Nephron progenitor cell (in vitro differentiated cells): ENCODE measurements at regions not wholly inside any gene's neighbourhood (a gene's known extent, or its start where the extent isn't known, plus 50 kb on each side); places are given as distances from the start of the nearest gene placed in this dataset.
A peak's percentile ranks its signal among the peaks of the same experiment; 100 is the strongest.

Experiments used
- DNase-seq: peaks from one replicate; pipeline ENCODE4 v3.0.0; 2021
- H3K27ac Mint-ChIP-seq: 2 replicates; pipeline ENCODE4 v1.8.0; 2021; ENCODE audit warnings: mild to moderate bottlenecking, moderate library complexity, mixed read lengths
- H3K27me3 Mint-ChIP-seq: 2 replicates; pipeline ENCODE4 v1.8.0; 2021; ENCODE audit warnings: mild to moderate bottlenecking, low read depth, mixed read lengths; ENCODE audit not compliant: poor library complexity
- H3K36me3 Mint-ChIP-seq: 2 replicates; pipeline ENCODE4 v1.8.0; 2021; ENCODE audit warnings: low read depth, mixed read lengths
- H3K4me1 Mint-ChIP-seq: 2 replicates; pipeline ENCODE4 v1.8.0; 2021; ENCODE audit warnings: mixed read lengths
- H3K4me3 Mint-ChIP-seq: 2 replicates; pipeline ENCODE4 v1.8.0; 2021; ENCODE audit warnings: mild to moderate bottlenecking, moderate library complexity, mixed read lengths
- H3K9me3 Mint-ChIP-seq: 2 replicates; pipeline ENCODE4 v1.8.0; 2021; ENCODE audit warnings: mild to moderate bottlenecking, moderate library complexity, mixed read lengths
- CTCF ChIP-seq: fragments of 200-600 bp; sonication (generic); IDR thresholded peaks from 2 replicates; pipeline ENCODE4 v1.5.0; 2021; ENCODE audit warnings: antibody characterized with exemption

GRCh38 chr16:5851393-5851982 is 753.9 kb upstream of the EEF2KMT start:
- DNase-seq = no peak
- Mint-ChIP-seq H3K4me3 (no peak overlapping the region), H3K27me3 (peaks cover 13% of the 10 kb centered on the region), H3K9me3 (no peaks in the 10 kb centered on the region), H3K27ac (peak overlapping the region; percentile 70), H3K36me3 (no peaks in the 10 kb centered on the region), H3K4me1 (peaks cover 44% of the 10 kb centered on the region)
- TF ChIP-seq CTCF = no peak

GRCh38 chr16:5850632-5851392 is 753.2 kb upstream of the EEF2KMT start:
- DNase-seq = no peak
- Mint-ChIP-seq H3K4me3 (no peak overlapping the region), H3K36me3 (no peaks in the 10 kb centered on the region), H3K27me3 (peaks cover 18% of the 10 kb centered on the region), H3K4me1 (peaks cover 44% of the 10 kb centered on the region), H3K27ac (peak overlapping the region; percentile 70), H3K9me3 (no peaks in the 10 kb centered on the region)
- TF ChIP-seq CTCF = no peak

- Mint-ChIP-seq H3K4me3 (no peak overlapping the region), H3K4me1 (peaks cover 14% of the 10 kb centered on the region), H3K36me3 (no peaks in the 10 kb centered on the region), H3K27me3 (peaks cover 11% of the 10 kb centered on the region), H3K27ac (no peak overlapping the region), H3K9me3 (no peaks in the 10 kb centered on the region)
- no peak for TF ChIP-seq CTCF
- no peak for DNase-seq
These were observed 747.5 kb upstream of the EEF2KMT start for GRCh38 chr16:5845046-5845445.

- Mint-ChIP-seq H3K27me3 (peaks cover 5% of the 10 kb centered on the region), H3K36me3 (no peaks in the 10 kb centered on the region), H3K4me1 (no peaks in the 10 kb centered on the region), H3K4me3 (no peak overlapping the region), H3K27ac (no peak overlapping the region), H3K9me3 (no peaks in the 10 kb centered on the region)
- no peak for DNase-seq
- TF ChIP-seq CTCF = no peak
These were observed 744.4 kb upstream of the EEF2KMT start for GRCh38 chr16:5841974-5842373.

GRCh38 chr16:5838725-5839124 is 741.1 kb upstream of the EEF2KMT start:
- no peak for TF ChIP-seq CTCF
- H3K27me3 Mint-ChIP-seq = peaks cover 12% of the 10 kb centered on the region
- H3K36me3 Mint-ChIP-seq = no peaks in the 10 kb centered on the region
- no peak overlapping the region for H3K4me3 Mint-ChIP-seq
- no peak overlapping the region for H3K27ac Mint-ChIP-seq
- no peaks in the 10 kb centered on the region for H3K9me3 Mint-ChIP-seq
- no peak for DNase-seq
- no peaks in the 10 kb centered on the region for H3K4me1 Mint-ChIP-seq

GRCh38 chr16:5838071-5838470 is 740.5 kb upstream of the EEF2KMT start:
- Mint-ChIP-seq H3K4me3 (no peak overlapping the region), H3K4me1 (no peaks in the 10 kb centered on the region), H3K27me3 (peaks cover 13% of the 10 kb centered on the region), H3K9me3 (no peaks in the 10 kb centered on the region), H3K36me3 (no peaks in the 10 kb centered on the region), H3K27ac (no peak overlapping the region)
- DNase-seq = no peak
- no peak for TF ChIP-seq CTCF
